ENCODE measurements at regions not wholly inside any gene's neighbourhood (a gene's known extent, or its start where the extent isn't known, plus 50 kb on each side); places are given as distances from the start of the nearest gene placed in this dataset.

GRCh38 chr2:226306969-226307368 is 492.7 kb downstream of the IRS1 start:
- no peak for DNase-seq
- no peak overlapping the region for H3K4me3 ChIP-seq
- no peak for ATAC-seq
- H3K27me3 ChIP-seq = no peaks in the 10 kb centered on the region
- H3K9me3 ChIP-seq = no peaks in the 10 kb centered on the region
- intact Hi-C loops (cut with DNase I) = no loop called here
- no peaks in the 10 kb centered on the region for H3K36me3 ChIP-seq
- TF ChIP-seq, protein P1, sequence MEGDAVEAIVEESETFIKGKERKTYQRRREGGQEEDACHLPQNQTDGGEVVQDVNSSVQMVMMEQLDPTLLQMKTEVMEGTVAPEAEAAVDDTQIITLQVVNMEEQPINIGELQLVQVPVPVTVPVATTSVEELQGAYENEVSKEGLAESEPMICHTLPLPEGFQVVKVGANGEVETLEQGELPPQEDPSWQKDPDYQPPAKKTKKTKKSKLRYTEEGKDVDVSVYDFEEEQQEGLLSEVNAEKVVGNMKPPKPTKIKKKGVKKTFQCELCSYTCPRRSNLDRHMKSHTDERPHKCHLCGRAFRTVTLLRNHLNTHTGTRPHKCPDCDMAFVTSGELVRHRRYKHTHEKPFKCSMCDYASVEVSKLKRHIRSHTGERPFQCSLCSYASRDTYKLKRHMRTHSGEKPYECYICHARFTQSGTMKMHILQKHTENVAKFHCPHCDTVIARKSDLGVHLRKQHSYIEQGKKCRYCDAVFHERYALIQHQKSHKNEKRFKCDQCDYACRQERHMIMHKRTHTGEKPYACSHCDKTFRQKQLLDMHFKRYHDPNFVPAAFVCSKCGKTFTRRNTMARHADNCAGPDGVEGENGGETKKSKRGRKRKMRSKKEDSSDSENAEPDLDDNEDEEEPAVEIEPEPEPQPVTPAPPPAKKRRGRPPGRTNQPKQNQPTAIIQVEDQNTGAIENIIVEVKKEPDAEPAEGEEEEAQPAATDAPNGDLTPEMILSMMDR (IDR thresholded peaks at IDR 0.05) = no peak
- WGBS, 2 donors = 97 to 98% methylated on average over 2 of the region's 2 CpGs
- H3K27ac ChIP-seq = no peak overlapping the region
- no peaks in the 10 kb centered on the region for H3K4me1 ChIP-seq

DNA sequence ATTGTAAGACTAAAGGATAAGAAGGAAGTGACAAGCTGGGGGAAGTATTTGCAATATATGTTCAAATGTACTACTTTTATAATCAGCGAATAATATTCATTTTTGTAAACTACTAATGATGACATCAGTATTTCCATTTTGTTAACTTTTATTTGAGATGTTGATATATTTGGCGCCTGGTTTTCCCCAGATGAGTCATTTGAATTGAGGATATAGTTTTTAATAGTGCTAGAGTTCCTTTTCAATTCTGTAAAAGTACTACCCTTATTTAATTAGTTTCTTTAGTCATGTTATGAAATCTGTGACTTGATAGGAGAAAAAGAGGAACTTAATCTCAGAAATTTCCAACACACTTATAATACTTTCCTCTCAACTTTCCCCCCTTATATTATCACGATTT is 495.3 kb downstream of the IRS1 start:
- 78 to 81% methylated on average over 3 of the region's 3 CpGs for WGBS, 2 donors
- ATAC-seq (no peak), DNase-seq (no peak)
- H3K27ac ChIP-seq = no peak overlapping the region
- H3K9me3 ChIP-seq = no peaks in the 10 kb centered on the region
- TF ChIP-seq, protein P1 (IDR thresholded peaks at IDR 0.05) = no peak
- intact Hi-C loops (cut with DNase I) = no loop called here
- no peaks in the 10 kb centered on the region for H3K4me1 ChIP-seq
- H3K4me3 ChIP-seq = no peak overlapping the region
- no peaks in the 10 kb centered on the region for H3K27me3 ChIP-seq
- no peaks in the 10 kb centered on the region for H3K36me3 ChIP-seq

DNA sequence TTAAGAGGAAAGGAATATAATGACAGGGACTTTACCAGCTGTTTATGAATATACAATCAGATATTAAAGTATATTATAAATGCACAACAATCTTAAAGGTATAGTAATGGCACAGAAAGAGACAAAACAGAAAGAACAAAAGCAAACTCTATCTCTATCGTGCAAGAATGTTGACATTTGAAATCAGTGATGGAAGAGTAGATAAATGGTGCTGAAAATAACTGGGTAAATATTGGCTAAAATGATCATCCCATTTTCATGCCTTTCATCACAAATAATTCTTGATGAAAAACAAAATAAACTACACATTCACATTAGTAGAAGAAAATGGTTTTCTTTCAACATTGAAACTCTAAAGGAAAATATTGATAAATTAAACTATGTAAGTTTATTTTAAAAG is 495.9 kb downstream of the IRS1 start:
- Histone ChIP-seq H3K36me3 (no peaks in the 10 kb centered on the region), H3K4me1 (no peaks in the 10 kb centered on the region), H3K27ac (no peak overlapping the region), H3K27me3 (no peaks in the 10 kb centered on the region), H3K4me3 (no peak overlapping the region), H3K9me3 (no peaks in the 10 kb centered on the region)
- 17 to 33% methylated on average over 1 of the region's 1 CpG for WGBS, 2 donors
- TF ChIP-seq, protein P1 (IDR thresholded peaks at IDR 0.05) = no peak
- intact Hi-C loops (cut with DNase I) = no loop called here
- no peak for ATAC-seq
- DNase-seq = no peak

DNA sequence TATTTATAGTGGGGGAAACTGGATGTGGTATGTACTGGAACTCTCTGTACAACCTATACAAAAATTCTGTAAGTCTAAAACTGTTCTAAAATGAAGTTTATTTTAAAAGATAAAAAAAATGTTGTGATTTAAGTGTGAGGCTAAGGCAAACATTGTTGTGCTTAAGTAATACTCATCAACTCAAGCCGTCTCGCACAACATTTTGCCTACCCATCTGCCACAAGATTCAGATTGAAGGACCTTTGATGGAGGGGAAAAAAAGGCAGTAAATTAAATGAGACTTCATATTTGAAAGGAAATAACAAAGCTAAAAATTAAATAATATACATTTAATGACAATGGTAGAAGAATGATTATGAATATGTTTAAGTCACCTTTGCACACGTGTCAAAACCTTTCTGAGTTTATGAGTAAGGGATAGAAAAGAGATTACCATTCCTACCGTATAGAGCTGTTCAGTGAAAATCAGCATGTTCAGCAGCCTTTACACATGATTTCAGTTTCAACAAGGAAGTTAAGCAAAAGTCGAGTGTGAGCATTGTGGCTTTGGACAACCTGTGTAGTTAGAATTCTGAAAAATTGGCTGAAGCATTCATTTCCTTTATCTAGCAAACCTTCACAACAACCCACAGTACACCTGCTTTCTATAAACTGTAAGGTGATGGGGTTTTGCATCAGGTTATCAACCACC is 499.3 kb downstream of the IRS1 start:
- Histone ChIP-seq H3K27ac (no peak overlapping the region), H3K27me3 (no peaks in the 10 kb centered on the region), H3K4me1 (no peaks in the 10 kb centered on the region), H3K9me3 (no peaks in the 10 kb centered on the region), H3K4me3 (no peak overlapping the region), H3K36me3 (no peaks in the 10 kb centered on the region)
- no peak for ATAC-seq
- TF ChIP-seq, protein P1 (IDR thresholded peaks at IDR 0.05) = no peak
- no peak for DNase-seq
- intact Hi-C loops (cut with DNase I) = no loop called here
- WGBS, 2 donors = 89% methylated on average over 5 of the region's 5 CpGs
